ENCODE measurements at regions not wholly inside any gene's neighbourhood (a gene's known extent, or its start where the extent isn't known, plus 50 kb on each side); places are given as distances from the start of the nearest gene placed in this dataset.

- no peak overlapping the region for H3K4me3 Mint-ChIP-seq (ENCODE audit: low read depth, unreplicated experiment)
- no peaks in the 10 kb centered on the region for H3K9me3 Mint-ChIP-seq (ENCODE audit: low read depth, unreplicated experiment)
- no peak for TF ChIP-seq CTCF (IDR thresholded peaks at IDR 0.05; ENCODE audit: unreplicated experiment)
- no peak for DNase-seq
- intact Hi-C loops (cut with micrococcal nuclease; ENCODE audit: unreplicated experiment), result loop anchor here (10.0 kb wide), 1 partner anchor 469 kb away; no protein-coding TSS in a partner anchor
- H3K27me3 Mint-ChIP-seq (ENCODE audit: unreplicated experiment), result no peaks in the 10 kb centered on the region
- H3K27ac Mint-ChIP-seq (ENCODE audit: unreplicated experiment), result no peak overlapping the region
- H3K4me1 Mint-ChIP-seq (ENCODE audit: low read depth, unreplicated experiment), result no peaks in the 10 kb centered on the region
- CTCF ChIA-PET, result no interaction called here
- no TSS peak for BruUV-seq (replicated peaks)
- H3K36me3 Mint-ChIP-seq (ENCODE audit: insufficient read depth, unreplicated experiment), result no peaks in the 10 kb centered on the region
Observed at GRCh38 chr4:114373508-114373907, 225.1 kb upstream of the UGT8 start.

GRCh38 chr4:114378305-114378903, 220.2 kb upstream of the UGT8 start:
- H3K9me3 Mint-ChIP-seq (ENCODE audit: low read depth, unreplicated experiment), result no peaks in the 10 kb centered on the region
- H3K4me3 Mint-ChIP-seq (ENCODE audit: low read depth, unreplicated experiment), result no peak overlapping the region
- no peak overlapping the region for H3K27ac Mint-ChIP-seq (ENCODE audit: unreplicated experiment)
- DNase-seq, result peak; percentile 11
- intact Hi-C loops (cut with micrococcal nuclease; ENCODE audit: unreplicated experiment), result loop anchor here (1.0 to 10.0 kb wide), 4 partner anchors 169 to 474 kb away; no protein-coding TSS in a partner anchor
- no TSS peak for BruUV-seq (replicated peaks)
- H3K36me3 Mint-ChIP-seq (ENCODE audit: insufficient read depth, unreplicated experiment), result no peaks in the 10 kb centered on the region
- H3K4me1 Mint-ChIP-seq (ENCODE audit: low read depth, unreplicated experiment), result no peaks in the 10 kb centered on the region
- CTCF ChIA-PET, result interaction anchor here (0.7 to 1.2 kb wide), 3 partner anchors 169 to 419 kb away, joined by 3 read pairs; no protein-coding TSS in a partner anchor
- H3K27me3 Mint-ChIP-seq (ENCODE audit: unreplicated experiment), result no peaks in the 10 kb centered on the region
- no peak for TF ChIP-seq CTCF (IDR thresholded peaks at IDR 0.05; ENCODE audit: unreplicated experiment)

- no peak for DNase-seq
- Mint-ChIP-seq H3K4me1 (ENCODE audit: low read depth, unreplicated experiment) (no peaks in the 10 kb centered on the region), H3K9me3 (ENCODE audit: low read depth, unreplicated experiment) (no peaks in the 10 kb centered on the region), H3K36me3 (ENCODE audit: insufficient read depth, unreplicated experiment) (no peaks in the 10 kb centered on the region), H3K27ac (ENCODE audit: unreplicated experiment) (no peak overlapping the region), H3K4me3 (ENCODE audit: low read depth, unreplicated experiment) (no peak overlapping the region), H3K27me3 (ENCODE audit: unreplicated experiment) (no peaks in the 10 kb centered on the region)
- no peak for TF ChIP-seq CTCF (IDR thresholded peaks at IDR 0.05; ENCODE audit: unreplicated experiment)
- intact Hi-C loops (cut with micrococcal nuclease; ENCODE audit: unreplicated experiment), result loop anchor here (5.0 kb wide), 3 partner anchors 601 to 1106 kb away; no protein-coding TSS in a partner anchor
- CTCF ChIA-PET, result interaction anchor here (1.3 to 1.6 kb wide), 2 partner anchors 10 to 298 kb away, joined by 3 to 4 read pairs; no protein-coding TSS in a partner anchor
- no TSS peak for BruUV-seq (replicated peaks)
Observed at GRCh38 chr4:114383067-114383466, 215.5 kb upstream of the UGT8 start.

DNA sequence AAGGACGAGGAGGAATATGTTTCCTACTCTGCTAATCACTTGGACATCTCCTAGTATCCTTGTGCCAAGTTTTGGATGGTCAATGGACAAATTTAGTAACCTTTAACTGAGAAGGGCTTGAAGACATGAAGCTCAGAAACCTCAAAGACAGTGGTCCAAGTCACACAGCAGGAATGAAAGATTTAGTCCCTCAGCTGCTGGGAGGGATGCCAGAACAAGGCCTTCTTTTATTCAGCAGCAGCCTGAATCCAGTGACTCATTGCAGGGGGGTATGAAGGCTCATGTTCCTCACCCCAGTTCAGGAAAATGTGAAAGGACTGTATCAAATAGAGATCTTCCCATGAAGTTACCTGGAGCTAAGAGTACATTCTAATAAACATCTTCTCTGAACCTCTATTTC, 214.9 kb upstream of the UGT8 start:
- Mint-ChIP-seq H3K27me3 (ENCODE audit: unreplicated experiment) (no peaks in the 10 kb centered on the region), H3K27ac (ENCODE audit: unreplicated experiment) (no peak overlapping the region), H3K4me1 (ENCODE audit: low read depth, unreplicated experiment) (no peaks in the 10 kb centered on the region), H3K9me3 (ENCODE audit: low read depth, unreplicated experiment) (no peaks in the 10 kb centered on the region), H3K36me3 (ENCODE audit: insufficient read depth, unreplicated experiment) (no peaks in the 10 kb centered on the region), H3K4me3 (ENCODE audit: low read depth, unreplicated experiment) (no peak overlapping the region)
- TF ChIP-seq CTCF (IDR thresholded peaks at IDR 0.05; ENCODE audit: unreplicated experiment), result no peak
- CTCF ChIA-PET, result interaction anchor here (1.3 to 1.6 kb wide), 2 partner anchors 10 to 299 kb away, joined by 3 to 4 read pairs; no protein-coding TSS in a partner anchor
- no TSS peak for BruUV-seq (replicated peaks)
- intact Hi-C loops (cut with micrococcal nuclease; ENCODE audit: unreplicated experiment), result loop anchor here (5.0 kb wide), 3 partner anchors 601 to 1106 kb away; no protein-coding TSS in a partner anchor
- DNase-seq, result peak; percentile 24

Data from Calu3 (cell line).